K562 (cell line): ENCODE measurements at regions not wholly inside any gene's neighbourhood (a gene's known extent, or its start where the extent isn't known, plus 50 kb on each side); places are given as distances from the start of the nearest gene placed in this dataset.

Experiments
- ATAC-seq: fragments of 200-7000 bp; cut with Tn5 transposase; 3 replicates; pipeline ENCODE4 v1.9.1; 2020; ENCODE audit warnings: moderate library complexity
- BruUV-seq: library from RNA; stranded (reverse); fragments of 400-500 nt; replicated peaks from 2 replicates; lab custom pipeline; 2021; lab: Mats Ljungman, UMichigan
- CTCF ChIA-PET: fragments of 300-600 bp; formaldehyde crosslinking; extraction: SDS; loops from one replicate; lab custom pipeline; 2021; ENCODE audit warnings: low intra/inter-chr PET ratio; lab: Yijun Ruan, JAX
- POLR2A ChIA-PET: fragments of 300-600, 350-650 bp; sonication (Branson Sonifier 250); formaldehyde crosslinking; extraction: SDS; loops from one replicate; lab custom pipeline; 2021; ENCODE audit warnings: antibody characterized with exemption, inconsistent platforms; lab: Yijun Ruan, JAX
- DNase-seq, 4 experiments: peaks; one replicate each; pipeline versions ENCODE4 v3.0.0 to v3.0.0-alpha.2; 2011 to 2018; ENCODE audit warnings: low spot score in 3 of 4, mixed read lengths in 3 of 4; ENCODE audit errors: extremely low read depth in 1 of 4
- FAIRE-seq: peaks from 2 replicates; lab custom pipeline; 2011; peaks lifted over from hg19 to GRCh38; lab: Jason Lieb, UNC
- H2AFZ ChIP-seq: 2 replicates; pipeline ENCODE4 v1.6.0; 2011; ENCODE audit warnings: low read depth, low read length, control low read depth, inconsistent platforms
- H3K27ac ChIP-seq: fragments of 200-600 bp; 3 replicates; pipeline ENCODE4 v1.8.0; 2011; ENCODE audit warnings: low read depth, mild to moderate bottlenecking, control low read depth, inconsistent platforms, low read length, moderate library complexity, mixed read lengths; ENCODE audit errors: extremely low read depth
- H3K27me3 ChIP-seq, 2 experiments: fragments of 300-600 bp in 1 of 2; 2 replicates in 1 of 2; 3 replicates in 1 of 2; pipeline versions ENCODE4 v1.6.0 to v1.8.0; 2011; ENCODE audit warnings: inconsistent platforms in 2 of 2, low read length in 2 of 2, mild to moderate bottlenecking in 1 of 2, mixed read lengths in 1 of 2, moderate library complexity in 1 of 2; ENCODE audit not compliant: control insufficient read depth in 2 of 2, insufficient read depth in 2 of 2
- H3K36me3 ChIP-seq: fragments of 300-600 bp; 3 replicates; pipeline ENCODE4 v1.8.0; 2011; ENCODE audit warnings: mild to moderate bottlenecking, low read length, inconsistent platforms; ENCODE audit not compliant: control insufficient read depth, insufficient read depth
- H3K4me1 ChIP-seq, 2 experiments: fragments of 200-600 bp in 1 of 2; replicated peaks in 1 of 2; 2 replicates in 1 of 2; 3 replicates in 1 of 2; pipeline versions ENCODE4 v1.5.1 to v1.8.0; 2011; ENCODE audit warnings: inconsistent platforms in 2 of 2, low read length in 2 of 2, mild to moderate bottlenecking in 1 of 2, mixed read lengths in 1 of 2, moderate library complexity in 1 of 2; ENCODE audit not compliant: control insufficient read depth in 2 of 2, insufficient read depth in 2 of 2
- H3K4me2 ChIP-seq: 2 replicates; pipeline ENCODE4 v1.6.1; 2011; ENCODE audit warnings: low read length, control low read depth, inconsistent platforms, mixed read lengths; ENCODE audit not compliant: insufficient read depth
- H3K4me3 ChIP-seq: fragments of 200-600 bp; sonication (generic), shearing (Covaris generic); 2 replicates; pipeline ENCODE4 v1.5.1; 2016; ENCODE audit warnings: control low read depth, inconsistent platforms
- H3K79me2 ChIP-seq: fragments of 200-600 bp; 3 replicates; pipeline ENCODE4 v1.8.0; 2011; ENCODE audit warnings: low read length, inconsistent platforms; ENCODE audit not compliant: control insufficient read depth, insufficient read depth
- H3K9ac ChIP-seq, 2 experiments: 2 replicates each; pipeline versions ENCODE4 v1.6.0 to v1.6.1; 2011; ENCODE audit warnings: low read depth in 2 of 2, low read length in 2 of 2, control low read depth in 1 of 2, inconsistent platforms in 1 of 2, mild to moderate bottlenecking in 1 of 2, mixed read lengths in 1 of 2; ENCODE audit not compliant: insufficient read depth in 1 of 2
- H3K9me1 ChIP-seq: one replicate; pipeline ENCODE4 v1.6.0; 2011; ENCODE audit warnings: inconsistent platforms, mild to moderate bottlenecking, low read length, moderate library complexity; ENCODE audit not compliant: control insufficient read depth, insufficient read depth
- H3K9me3 ChIP-seq: replicated peaks from 2 replicates; pipeline ENCODE4 v1.5.1; 2011; ENCODE audit warnings: low read depth, low read length, inconsistent platforms; ENCODE audit not compliant: control insufficient read depth, insufficient read depth
- H4K20me1 ChIP-seq: replicated peaks from 2 replicates; pipeline ENCODE4 v1.6.1; 2011; ENCODE audit warnings: low read length, inconsistent platforms, mixed read lengths; ENCODE audit not compliant: control insufficient read depth, insufficient read depth
- BCL6 ChIP-seq: fragments of 250-450 bp; sonication (Bioruptor Pico); IDR thresholded peaks from 2 replicates; pipeline ENCODE4 v1.4.0; 2020
- CC2D1A ChIP-seq: fragments of 450-650 bp; IDR thresholded peaks from 2 replicates; pipeline ENCODE4 v1.6.1; 2017; ENCODE audit warnings: mild to moderate bottlenecking
- MLLT1 ChIP-seq, 2 experiments: fragments of 450-650 bp; IDR thresholded peaks; 2 replicates each; pipeline ENCODE4 v1.6.1; 2016
- SUPT5H ChIP-seq: fragments of 450-650 bp; IDR thresholded peaks from 2 replicates; pipeline ENCODE4 v1.6.1; 2016
- TCF3 ChIP-seq: sonication (generic); formaldehyde crosslinking; IDR thresholded peaks from 2 replicates; pipeline ENCODE4 v1.4.0; 2020; ENCODE audit warnings: mild to moderate bottlenecking, missing genetic modification reagents
- ZNF695 ChIP-seq: fragments of 450-650 bp; formaldehyde crosslinking; IDR thresholded peaks from 2 replicates; pipeline ENCODE4 v1.4.0; 2020; ENCODE audit warnings: mild to moderate bottlenecking, moderate library complexity
- ZNF76 ChIP-seq: fragments of 250-450 bp; sonication (Bioruptor Pico); IDR thresholded peaks from 2 replicates; pipeline ENCODE4 v1.4.0; 2020; ENCODE audit warnings: mild to moderate bottlenecking, moderate library complexity, borderline replicate concordance
- WGBS: fragments of 100-300 bp; shearing (Covaris generic); methylation state at CpG from one replicate; pipeline ENCODE4 v1.1.6; 2016; ENCODE audit warnings: low coverage, mixed read lengths; ENCODE audit not compliant: insufficient coverage; ENCODE audit errors: missing lambda C conversion rate; 5-methylcytosine and 5-hydroxymethylcytosine counted together
- in situ Hi-C: fragments of 300-500 bp; cut with MboI; formaldehyde crosslinking; loops from 4 replicates; pipeline ENCODE4 v1.15.0; 2018; ENCODE audit warnings: inconsistent platforms, mixed read lengths
- intact Hi-C: fragments of 100-400 bp; cut with micrococcal nuclease; formaldehyde crosslinking; loops from 2 replicates; pipeline ENCODE4 v1.14.2; 2022
- TF ChIP-seq, protein P1 (sequence below): sonication (generic); formaldehyde crosslinking; IDR thresholded peaks from 2 replicates; pipeline ENCODE4 v1.8.0; 2022; ENCODE audit warnings: missing genetic modification reagents, mild to moderate bottlenecking, borderline replicate concordance

GRCh38 chr10:78169214-78169613 lies 135.6 kb downstream of the RPS24 start:
- H3K79me2 ChIP-seq: no peaks in the 10 kb centered on the region
- H3K27me3 ChIP-seq: peaks cover 4 to 26% of the 10 kb centered on the region in 2 experiments
- no peak overlapping the region for H3K4me3 ChIP-seq
- H3K27ac ChIP-seq: no peak overlapping the region
- intact Hi-C loops: loop anchor here (5.0 kb wide), 1 partner anchor 122 kb away; no protein-coding TSS in a partner anchor
- in situ Hi-C loops: no loop called here
- TF ChIP-seq MLLT1 (IDR thresholded peaks at IDR 0.05): no peak
- no peaks in the 10 kb centered on the region for H3K4me1 ChIP-seq
- no peaks in the 10 kb centered on the region for H3K9me1 ChIP-seq
- BruUV-seq: no TSS peak
- FAIRE-seq (no peak), DNase-seq (no peak), ATAC-seq (no peak)
- no peak overlapping the region for H2AFZ ChIP-seq
- no peaks in the 10 kb centered on the region for H4K20me1 ChIP-seq
- WGBS: 0% methylated on average over 4 of the region's 4 CpGs
- H3K4me2 ChIP-seq: no peak overlapping the region
- CTCF ChIA-PET: no interaction called here
- H3K9me3 ChIP-seq: no peaks in the 10 kb centered on the region
- H3K36me3 ChIP-seq: no peaks in the 10 kb centered on the region
- POLR2A ChIA-PET: no interaction called here
- no peak overlapping the region for H3K9ac ChIP-seq

GRCh38 chr10:78170026-78170475 lies 136.4 kb downstream of the RPS24 start:
- BruUV-seq: no TSS peak

More at GRCh38 chr10:78170026-78170475, 136.4 kb downstream of the RPS24 start:
- Histone ChIP-seq H3K9ac (no peak overlapping the region), H3K4me1 (no peaks in the 10 kb centered on the region), H3K36me3 (no peaks in the 10 kb centered on the region), H4K20me1 (no peaks in the 10 kb centered on the region), H3K4me3 (no peak overlapping the region), H3K27me3 (peaks cover 4 to 22% of the 10 kb centered on the region in 2 experiments), H3K9me1 (no peaks in the 10 kb centered on the region), H3K4me2 (no peak overlapping the region), H2AFZ (no peak overlapping the region), H3K9me3 (no peaks in the 10 kb centered on the region), H3K27ac (no peak overlapping the region), H3K79me2 (no peaks in the 10 kb centered on the region)
- intact Hi-C loops (no loop called here), in situ Hi-C loops (no loop called here)
- ChIA-PET CTCF (no interaction called here), POLR2A (no interaction called here)
- DNase-seq: no peak
- no peak for ATAC-seq
- no peak for FAIRE-seq
- no peak for TF ChIP-seq ZNF76 (CRISPR knock-in tag)
- TF ChIP-seq TCF3: no peak
- no peak for TF ChIP-seq BCL6 (CRISPR knock-in tag)
- TF ChIP-seq, protein P1, sequence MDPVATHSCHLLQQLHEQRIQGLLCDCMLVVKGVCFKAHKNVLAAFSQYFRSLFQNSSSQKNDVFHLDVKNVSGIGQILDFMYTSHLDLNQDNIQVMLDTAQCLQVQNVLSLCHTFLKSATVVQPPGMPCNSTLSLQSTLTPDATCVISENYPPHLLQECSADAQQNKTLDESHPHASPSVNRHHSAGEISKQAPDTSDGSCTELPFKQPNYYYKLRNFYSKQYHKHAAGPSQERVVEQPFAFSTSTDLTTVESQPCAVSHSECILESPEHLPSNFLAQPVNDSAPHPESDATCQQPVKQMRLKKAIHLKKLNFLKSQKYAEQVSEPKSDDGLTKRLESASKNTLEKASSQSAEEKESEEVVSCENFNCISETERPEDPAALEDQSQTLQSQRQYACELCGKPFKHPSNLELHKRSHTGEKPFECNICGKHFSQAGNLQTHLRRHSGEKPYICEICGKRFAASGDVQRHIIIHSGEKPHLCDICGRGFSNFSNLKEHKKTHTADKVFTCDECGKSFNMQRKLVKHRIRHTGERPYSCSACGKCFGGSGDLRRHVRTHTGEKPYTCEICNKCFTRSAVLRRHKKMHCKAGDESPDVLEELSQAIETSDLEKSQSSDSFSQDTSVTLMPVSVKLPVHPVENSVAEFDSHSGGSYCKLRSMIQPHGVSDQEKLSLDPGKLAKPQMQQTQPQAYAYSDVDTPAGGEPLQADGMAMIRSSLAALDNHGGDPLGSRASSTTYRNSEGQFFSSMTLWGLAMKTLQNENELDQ (CRISPR knock-in tag): no peak
- no peak for TF ChIP-seq ZNF695
- TF ChIP-seq SUPT5H: no peak
- no peak for TF ChIP-seq CC2D1A
- 0% methylated on average over 3 of the region's 3 CpGs for WGBS
